Right lobe of liver (tissue), 6 donors: ENCODE measurements at regions not wholly inside any gene's neighbourhood (a gene's known extent, or its start where the extent isn't known, plus 50 kb on each side); places are given as distances from the start of the nearest gene placed in this dataset.

Source experiments
- ATAC-seq, 4 donors: fragments of 200-7000 bp; cut with Tn5 transposase; one replicate each; pipeline ENCODE4 v1.9.1; 2020; ENCODE audit warnings: mild to moderate bottlenecking in 4 of 4, moderate library complexity in 4 of 4
- DNase-seq, 3 donors: peaks; one replicate each; pipeline ENCODE4 v3.0.0-alpha.2; 2020
- H3K27ac ChIP-seq, 3 donors: fragments of 200-600 bp; one replicate each; pipeline ENCODE4 v1.8.0; 2022
- H3K27me3 ChIP-seq, 2 donors: fragments of 200-600 bp; one replicate each; pipeline ENCODE4 v1.8.0; 2022
- H3K36me3 ChIP-seq, 4 donors: fragments of 200-600 bp; sonication (generic) in 1 of 4; one replicate each; pipeline versions ENCODE4 v1.5.1 to v1.8.0; 2017 to 2022; ENCODE audit warnings: control low read depth in 1 of 4
- H3K4me1 ChIP-seq, 4 donors: fragments of 200-600 bp; sonication (generic) in 1 of 4; one replicate each; pipeline versions ENCODE4 v1.5.1 to v1.8.0; 2017 to 2022; ENCODE audit warnings: control low read depth in 1 of 4
- H3K4me3 ChIP-seq, 3 donors: fragments of 200-600 bp; one replicate each; pipeline ENCODE4 v1.8.0; 2022
- H3K9me3 ChIP-seq, 4 donors: fragments of 200-600 bp; sonication (generic) in 1 of 4; one replicate each; pipeline versions ENCODE4 v1.5.1 to v1.8.0; 2017 to 2022; ENCODE audit warnings: control low read depth in 1 of 4
- CTCF ChIP-seq, 4 donors: fragments of 200-600 bp in 3 of 4; fragments of 450-650 bp in 1 of 4; IDR thresholded peaks; one replicate each; pipeline versions ENCODE4 v1.5.1 to v1.8.0; 2016 to 2022; ENCODE audit warnings: antibody characterized with exemption in 4 of 4, mild to moderate bottlenecking in 2 of 4
- POLR2A ChIP-seq: fragments of 450-650 bp; IDR thresholded peaks from one replicate; pipeline ENCODE4 v1.6.1; 2017; ENCODE audit warnings: antibody characterized with exemption, mild to moderate bottlenecking
- WGBS: methylation state at CpG from one replicate; pipeline ENCODE4 v1.1.6; 2018; ENCODE audit warnings: low coverage, low lambda C conversion rate; ENCODE audit not compliant: insufficient coverage; ENCODE audit errors: missing lambda C conversion rate; 5-methylcytosine and 5-hydroxymethylcytosine counted together
- intact Hi-C, 2 donors: fragments of 100-400 bp; cut with DNase I; formaldehyde crosslinking; loops; one replicate each; pipeline versions ENCODE4 v1.11.2 to v1.14.1; 2022
- donor health status: DM: no; HTN: yes; CAD: no.
- donor health status: DM: no; HTN: no; CAD: no.
- donor health status: DM: no; HTN: no; CAD: no.
- donor health status: DM: no; HTN: yes; CAD: no.
- donor health status: DM: no; HTN: yes; CAD: no.

GRCh38 chr6:147859071-147859470 lies 350.6 kb downstream of the SAMD5 start:
- intact Hi-C loops, result no loop called here
- H3K27ac ChIP-seq, result no peak overlapping the region
- TF ChIP-seq CTCF (IDR thresholded peaks at IDR 0.05) (no peak), POLR2A (no peak)
- no peaks in the 10 kb centered on the region for H3K27me3 ChIP-seq
- no peaks in the 10 kb centered on the region for H3K36me3 ChIP-seq
- ATAC-seq (no peak), DNase-seq (no peak)
- H3K4me3 ChIP-seq, result no peak overlapping the region
- WGBS, result 46% methylated on average over 2 of the region's 4 CpGs
- no peaks in the 10 kb centered on the region for H3K9me3 ChIP-seq
- H3K4me1 ChIP-seq, result no peaks in the 10 kb centered on the region

DNA sequence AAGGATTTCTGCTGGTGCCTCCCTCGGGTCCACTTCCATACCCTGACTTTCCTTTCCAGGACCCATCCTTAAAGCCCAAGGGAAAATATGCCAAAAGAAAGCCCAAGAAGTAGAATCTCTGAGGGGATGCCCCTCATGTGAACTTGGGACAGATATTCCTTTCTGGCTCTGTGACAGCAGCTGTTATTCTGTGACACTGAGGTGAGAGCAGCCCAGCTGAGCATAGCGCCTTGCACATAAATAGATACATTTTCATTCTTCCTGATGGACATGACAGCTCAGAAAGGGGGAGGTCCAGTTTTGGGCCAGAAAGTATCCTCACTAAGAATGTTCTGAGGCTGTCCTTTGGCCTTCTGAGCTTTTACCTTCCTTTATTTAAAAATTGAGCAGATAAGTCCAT lies 353.2 kb downstream of the SAMD5 start:
- WGBS, result 83% methylated on average over 2 of the region's 2 CpGs
- intact Hi-C loops, result no loop called here
- Histone ChIP-seq H3K36me3 (no peaks in the 10 kb centered on the region), H3K4me1 (no peaks in the 10 kb centered on the region), H3K9me3 (no peaks in the 10 kb centered on the region), H3K27me3 (no peaks in the 10 kb centered on the region), H3K4me3 (no peak overlapping the region), H3K27ac (no peak overlapping the region)
- ATAC-seq, result no peak
- TF ChIP-seq CTCF (IDR thresholded peaks at IDR 0.05) (no peak), POLR2A (no peak)
- DNase-seq, result no peak

- Histone ChIP-seq H3K9me3 (no peaks in the 10 kb centered on the region), H3K36me3 (no peaks in the 10 kb centered on the region), H3K4me3 (no peak overlapping the region), H3K27ac (no peak overlapping the region), H3K27me3 (no peaks in the 10 kb centered on the region), H3K4me1 (no peaks in the 10 kb centered on the region)
- DNase-seq, result no peak
- intact Hi-C loops, result no loop called here
- 67% methylated on average over 4 of the region's 4 CpGs for WGBS
- no peak for ATAC-seq
- TF ChIP-seq POLR2A (no peak), CTCF (IDR thresholded peaks at IDR 0.05) (no peak)
These were observed 359.1 kb downstream of the SAMD5 start for GRCh38 chr6:147867433-147868226.

GRCh38 chr6:147868427-147869190 lies 360.1 kb downstream of the SAMD5 start:
- H3K36me3 ChIP-seq, result no peaks in the 10 kb centered on the region
- no peak overlapping the region for H3K27ac ChIP-seq
- ATAC-seq, result peak in 3 of 4 donors; percentile 25 to 27 (median 26)
- H3K9me3 ChIP-seq, result no peaks in the 10 kb centered on the region
- 15% methylated on average over 2 of the region's 2 CpGs for WGBS
- H3K4me3 ChIP-seq, result no peak overlapping the region
- no peak for DNase-seq
- no peaks in the 10 kb centered on the region for H3K27me3 ChIP-seq
- no peaks in the 10 kb centered on the region for H3K4me1 ChIP-seq
- TF ChIP-seq CTCF (IDR thresholded peaks at IDR 0.05) (no peak), POLR2A (no peak)
- intact Hi-C loops, result no loop called here
